Epithelial cell of esophagus (primary cell): ENCODE measurements at regions not wholly inside any gene's neighbourhood (a gene's known extent, or its start where the extent isn't known, plus 50 kb on each side); places are given as distances from the start of the nearest gene placed in this dataset.

ENCODE experiments used
- DNase-seq: peaks from one replicate; pipeline ENCODE4 v3.0.0; 2010; ENCODE audit warnings: low read depth
- H3K4me3 ChIP-seq: 2 replicates; pipeline ENCODE4 v1.5.1; 2011; ENCODE audit warnings: mild to moderate bottlenecking, low read length, control low read depth
- TF ChIP-seq, protein P1 (sequence below): IDR thresholded peaks from 2 replicates; pipeline ENCODE4 v1.5.1; 2011; ENCODE audit warnings: low read depth, mild to moderate bottlenecking, low read length, control low read depth, inconsistent platforms; ENCODE audit not compliant: insufficient read depth; ENCODE audit errors: missing control alignments

DNA sequence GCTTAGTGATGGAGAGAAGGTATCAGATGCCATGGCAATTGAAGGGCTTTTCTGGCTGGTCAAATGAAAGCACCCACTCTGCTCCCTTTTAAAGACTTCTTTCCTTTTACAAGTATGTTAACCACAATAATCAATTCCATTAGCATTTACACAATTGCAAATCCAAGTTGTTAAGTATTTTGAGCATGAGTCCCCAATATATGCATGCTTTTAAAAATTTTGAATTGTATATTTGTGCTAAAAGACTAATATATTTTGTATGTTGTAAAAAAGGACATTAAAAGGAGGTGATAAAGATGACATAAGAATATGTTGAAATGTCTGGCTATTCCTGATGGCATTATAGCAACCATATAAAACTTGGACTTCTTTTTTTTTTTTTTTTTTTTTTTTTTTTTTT is 639.9 kb upstream of the CPEB2 start:
- TF ChIP-seq, protein P1, sequence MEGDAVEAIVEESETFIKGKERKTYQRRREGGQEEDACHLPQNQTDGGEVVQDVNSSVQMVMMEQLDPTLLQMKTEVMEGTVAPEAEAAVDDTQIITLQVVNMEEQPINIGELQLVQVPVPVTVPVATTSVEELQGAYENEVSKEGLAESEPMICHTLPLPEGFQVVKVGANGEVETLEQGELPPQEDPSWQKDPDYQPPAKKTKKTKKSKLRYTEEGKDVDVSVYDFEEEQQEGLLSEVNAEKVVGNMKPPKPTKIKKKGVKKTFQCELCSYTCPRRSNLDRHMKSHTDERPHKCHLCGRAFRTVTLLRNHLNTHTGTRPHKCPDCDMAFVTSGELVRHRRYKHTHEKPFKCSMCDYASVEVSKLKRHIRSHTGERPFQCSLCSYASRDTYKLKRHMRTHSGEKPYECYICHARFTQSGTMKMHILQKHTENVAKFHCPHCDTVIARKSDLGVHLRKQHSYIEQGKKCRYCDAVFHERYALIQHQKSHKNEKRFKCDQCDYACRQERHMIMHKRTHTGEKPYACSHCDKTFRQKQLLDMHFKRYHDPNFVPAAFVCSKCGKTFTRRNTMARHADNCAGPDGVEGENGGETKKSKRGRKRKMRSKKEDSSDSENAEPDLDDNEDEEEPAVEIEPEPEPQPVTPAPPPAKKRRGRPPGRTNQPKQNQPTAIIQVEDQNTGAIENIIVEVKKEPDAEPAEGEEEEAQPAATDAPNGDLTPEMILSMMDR, result no peak
- no peak for DNase-seq
- no peak overlapping the region for H3K4me3 ChIP-seq

DNA sequence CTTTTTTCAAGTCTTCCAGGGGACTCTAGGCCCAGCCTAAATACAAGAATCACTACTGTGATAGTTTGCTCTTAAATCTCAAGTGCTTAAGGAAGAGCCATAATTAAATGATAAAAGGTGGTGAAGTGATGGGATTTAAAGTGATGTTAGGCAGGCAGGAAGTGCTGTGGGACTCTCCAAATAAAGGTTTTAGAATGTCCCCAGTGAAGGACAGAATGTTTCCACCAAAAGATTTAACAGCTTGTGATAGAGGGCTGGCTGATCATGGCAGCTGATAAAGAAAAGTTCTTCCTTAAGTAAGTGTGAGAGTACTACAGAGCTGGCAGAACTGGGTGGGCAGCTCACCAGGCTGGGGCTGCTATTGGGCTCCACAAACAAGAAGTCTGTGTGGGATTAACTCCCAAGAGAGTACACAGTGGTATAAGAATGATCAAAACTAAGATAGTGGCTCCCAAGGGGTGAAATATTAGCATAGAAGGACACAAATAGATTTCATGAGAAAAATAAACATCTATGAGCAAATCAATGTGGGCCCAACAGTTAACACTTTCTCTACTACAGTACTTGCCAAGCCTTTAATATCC is 637.2 kb upstream of the CPEB2 start:
- TF ChIP-seq, protein P1, result no peak
- DNase-seq, result no peak
- H3K4me3 ChIP-seq, result no peak overlapping the region

DNA sequence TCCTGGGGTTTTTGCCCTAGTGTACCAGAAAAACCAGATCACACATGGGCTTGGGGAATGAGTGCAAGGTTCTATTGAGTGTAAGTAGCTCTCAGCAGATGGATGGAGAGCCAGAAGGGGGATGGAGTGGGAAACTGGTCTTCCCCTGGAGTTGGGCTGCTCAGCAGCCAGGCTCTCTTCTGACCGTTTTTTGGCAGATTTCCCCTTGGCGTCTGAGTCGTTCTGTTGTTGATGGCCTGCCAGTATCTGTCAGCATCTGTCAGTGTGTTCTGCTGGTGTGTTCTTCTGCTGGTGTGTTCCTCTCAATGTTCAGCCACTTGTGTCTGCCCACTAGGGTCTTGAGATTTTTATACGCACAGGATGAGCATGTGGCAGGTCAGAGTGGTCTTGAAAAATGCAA is 633.9 kb upstream of the CPEB2 start:
- H3K4me3 ChIP-seq, result no peak overlapping the region
- no peak for DNase-seq
- TF ChIP-seq, protein P1, result no peak

DNA sequence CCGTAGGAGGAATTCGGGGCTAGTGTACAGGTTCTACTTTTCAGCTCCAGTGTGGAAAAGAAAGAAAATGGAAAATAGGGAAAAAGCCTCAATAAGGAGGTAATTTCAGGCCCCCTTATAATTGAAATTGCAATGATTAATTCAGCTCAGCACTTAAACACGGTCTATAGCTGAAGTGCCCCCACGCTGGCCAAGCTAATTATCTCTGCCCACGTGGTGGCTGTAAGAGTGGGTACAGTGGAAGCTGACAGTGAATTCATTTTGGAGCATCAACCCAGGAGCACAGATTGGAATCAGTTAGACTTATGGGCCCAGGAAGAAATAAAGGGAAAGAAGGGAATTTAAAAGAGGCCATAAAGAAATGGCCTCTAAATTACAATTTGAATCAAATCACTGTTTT is 631.1 kb upstream of the CPEB2 start:
- TF ChIP-seq, protein P1, result no peak
- no peak for DNase-seq
- no peak overlapping the region for H3K4me3 ChIP-seq

DNA sequence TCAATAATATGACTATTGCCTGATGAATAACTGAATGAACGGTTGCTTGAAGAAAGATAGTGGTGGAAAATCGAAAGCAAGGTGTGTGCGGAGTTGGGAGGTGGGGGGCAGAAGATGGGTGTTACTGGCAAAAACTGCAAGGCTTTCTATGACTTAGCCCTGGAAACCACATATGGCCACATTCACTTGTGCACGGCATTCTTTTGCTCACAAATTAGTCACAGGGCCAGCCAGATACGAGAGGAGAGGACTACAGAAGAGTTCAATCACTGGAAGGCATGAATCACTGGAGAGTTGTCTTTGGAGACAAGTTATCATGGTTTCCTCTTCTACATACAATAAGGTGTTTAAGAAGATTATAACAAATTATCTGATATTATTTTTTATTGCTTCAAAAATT is 626.5 kb upstream of the CPEB2 start:
- H3K4me3 ChIP-seq, result no peak overlapping the region
- TF ChIP-seq, protein P1, result no peak
- peak; percentile 48 for DNase-seq

DNA sequence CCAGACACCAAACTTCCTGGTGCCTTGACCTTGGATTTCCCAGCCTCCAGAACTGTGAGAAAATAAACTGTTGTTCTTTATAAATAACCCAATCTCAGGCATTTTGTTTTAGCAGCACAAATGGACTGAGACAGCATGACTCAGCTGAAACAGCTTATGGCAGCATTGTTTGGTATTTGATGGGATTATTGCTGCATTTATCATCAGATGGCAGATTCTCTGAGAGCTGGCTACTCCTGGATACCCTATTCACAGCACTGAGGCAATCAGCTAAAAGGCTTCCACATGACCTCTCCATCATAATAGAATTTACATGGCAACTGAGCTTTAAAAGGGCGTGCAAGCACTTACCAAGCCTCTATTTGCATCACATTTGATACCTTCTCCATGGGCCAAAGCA is 623.1 kb upstream of the CPEB2 start:
- no peak overlapping the region for H3K4me3 ChIP-seq
- TF ChIP-seq, protein P1, result no peak
- DNase-seq, result peak; percentile 24

DNA sequence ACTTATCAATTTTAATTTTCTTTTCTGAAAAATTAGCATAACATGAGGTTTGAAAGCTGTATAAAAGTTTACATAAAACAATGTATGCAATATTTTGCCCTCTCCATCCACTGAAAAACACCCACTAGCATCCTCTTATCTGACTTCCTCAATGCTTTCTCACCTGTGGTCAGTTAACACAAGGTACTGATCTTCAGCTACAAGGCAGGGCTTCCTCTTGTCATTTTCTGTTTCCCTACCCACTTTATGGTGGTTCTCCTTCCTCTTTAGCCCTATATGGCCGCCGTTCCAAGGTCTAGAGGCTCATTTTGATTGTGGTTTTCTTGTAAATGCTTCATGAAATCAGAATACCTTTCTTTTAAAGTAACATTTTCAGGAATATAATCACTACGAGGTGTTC is 618.6 kb upstream of the CPEB2 start:
- TF ChIP-seq, protein P1, result no peak
- no peak for DNase-seq
- H3K4me3 ChIP-seq, result no peak overlapping the region
